Right lobe of liver (tissue), 4 donors: ENCODE measurements at regions not wholly inside any gene's neighbourhood (a gene's known extent, or its start where the extent isn't known, plus 50 kb on each side); places are given as distances from the start of the nearest gene placed in this dataset.

Source experiments
- POLR2A ChIP-seq: fragments of 450-650 bp; IDR thresholded peaks from one replicate; pipeline ENCODE4 v1.6.1; 2017; ENCODE audit warnings: antibody characterized with exemption, mild to moderate bottlenecking
- TF ChIP-seq, protein P1 (sequence below), 4 donors: fragments of 200-600 bp in 3 of 4; fragments of 450-650 bp in 1 of 4; IDR thresholded peaks; one replicate each; pipeline versions ENCODE4 v1.5.1 to v1.8.0; 2016 to 2022; ENCODE audit warnings: antibody characterized with exemption in 4 of 4, mild to moderate bottlenecking in 2 of 4
- donor health status: DM: no; HTN: no; CAD: no.
- donor health status: DM: no; HTN: no; CAD: no.
- donor health status: DM: no; HTN: yes; CAD: no.

DNA sequence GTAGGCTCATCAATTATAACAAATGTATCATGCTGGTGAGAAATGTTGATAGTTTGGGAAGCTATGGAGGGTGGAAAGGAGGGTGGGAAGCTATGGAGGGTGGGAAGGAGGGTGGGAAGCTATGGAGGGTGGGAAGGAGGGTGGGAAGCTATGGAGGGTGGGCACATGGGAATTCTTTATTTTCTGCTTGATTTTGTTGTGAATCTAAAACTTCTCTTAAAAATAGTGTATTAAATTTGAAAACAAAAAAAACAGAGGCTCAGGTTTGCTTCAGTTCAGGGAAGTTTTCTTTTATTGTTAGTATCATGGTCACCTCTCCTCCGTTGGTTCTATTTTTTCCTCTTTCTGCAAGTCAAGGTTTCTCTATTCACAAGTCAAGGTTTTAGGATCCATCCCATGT, 106.4 kb downstream of the SOD2 start:
- no peak for TF ChIP-seq POLR2A
- TF ChIP-seq, protein P1, sequence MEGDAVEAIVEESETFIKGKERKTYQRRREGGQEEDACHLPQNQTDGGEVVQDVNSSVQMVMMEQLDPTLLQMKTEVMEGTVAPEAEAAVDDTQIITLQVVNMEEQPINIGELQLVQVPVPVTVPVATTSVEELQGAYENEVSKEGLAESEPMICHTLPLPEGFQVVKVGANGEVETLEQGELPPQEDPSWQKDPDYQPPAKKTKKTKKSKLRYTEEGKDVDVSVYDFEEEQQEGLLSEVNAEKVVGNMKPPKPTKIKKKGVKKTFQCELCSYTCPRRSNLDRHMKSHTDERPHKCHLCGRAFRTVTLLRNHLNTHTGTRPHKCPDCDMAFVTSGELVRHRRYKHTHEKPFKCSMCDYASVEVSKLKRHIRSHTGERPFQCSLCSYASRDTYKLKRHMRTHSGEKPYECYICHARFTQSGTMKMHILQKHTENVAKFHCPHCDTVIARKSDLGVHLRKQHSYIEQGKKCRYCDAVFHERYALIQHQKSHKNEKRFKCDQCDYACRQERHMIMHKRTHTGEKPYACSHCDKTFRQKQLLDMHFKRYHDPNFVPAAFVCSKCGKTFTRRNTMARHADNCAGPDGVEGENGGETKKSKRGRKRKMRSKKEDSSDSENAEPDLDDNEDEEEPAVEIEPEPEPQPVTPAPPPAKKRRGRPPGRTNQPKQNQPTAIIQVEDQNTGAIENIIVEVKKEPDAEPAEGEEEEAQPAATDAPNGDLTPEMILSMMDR (IDR thresholded peaks at IDR 0.05), result no peak
